GM18498 (cell line): ENCODE measurements at regions not wholly inside any gene's neighbourhood (a gene's known extent, or its start where the extent isn't known, plus 50 kb on each side); places are given as distances from the start of the nearest gene placed in this dataset.

Source experiments
- ATAC-seq: cut with Tn5 transposase; IDR thresholded peaks from one replicate; pipeline ENCODE4 v1.9.1; 2021; ENCODE audit warnings: mild to moderate bottlenecking, moderate library complexity; ENCODE audit not compliant: unreplicated experiment

DNA sequence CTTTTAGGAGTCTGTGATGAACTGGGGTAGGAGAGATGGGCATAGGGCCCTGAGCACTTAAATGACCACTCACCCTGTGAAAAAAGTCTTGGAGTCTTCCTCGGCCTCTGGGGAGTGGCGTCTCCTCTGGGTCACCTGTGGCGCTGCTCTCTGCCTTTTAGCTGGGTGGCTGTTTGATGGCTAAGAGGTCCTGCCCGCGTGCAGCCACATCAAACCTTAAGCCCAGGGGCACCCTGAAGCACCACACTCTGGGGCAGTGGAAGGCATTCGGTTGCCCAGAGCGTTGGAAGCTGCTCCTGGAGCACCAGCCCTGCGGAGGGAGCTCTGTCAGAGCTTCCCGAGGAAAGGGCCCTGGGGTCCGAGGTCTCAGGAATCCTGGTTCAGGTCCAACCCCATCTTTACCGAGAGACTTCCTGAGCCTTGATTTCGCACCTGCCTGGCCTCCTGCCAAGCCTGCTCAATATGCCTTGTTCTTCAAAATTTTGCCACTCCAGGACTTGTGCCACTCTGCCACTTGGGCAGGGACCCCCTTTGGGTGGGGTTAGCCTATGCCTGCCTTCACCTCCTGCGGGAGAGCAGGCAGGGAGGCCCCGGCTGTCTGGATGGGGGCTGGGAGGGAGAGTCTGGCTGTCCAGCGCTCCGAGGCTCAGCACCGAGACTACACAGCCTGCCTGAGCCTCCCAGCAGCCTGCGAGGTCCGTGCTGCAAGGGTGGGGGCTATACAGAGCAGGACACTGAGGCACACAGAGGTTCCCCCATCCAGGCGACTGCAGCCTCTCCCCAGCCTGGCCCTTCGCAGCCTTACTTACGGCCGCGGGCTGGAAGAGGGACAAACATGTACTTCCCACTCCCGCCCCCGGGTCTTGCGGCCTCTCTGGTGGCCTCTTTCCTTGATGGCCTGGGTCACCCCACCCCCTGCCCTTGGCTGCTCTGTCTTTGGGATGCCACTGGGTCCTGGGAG, 63.4 kb upstream of the RNU6ATAC start:
- ATAC-seq = no peak

DNA sequence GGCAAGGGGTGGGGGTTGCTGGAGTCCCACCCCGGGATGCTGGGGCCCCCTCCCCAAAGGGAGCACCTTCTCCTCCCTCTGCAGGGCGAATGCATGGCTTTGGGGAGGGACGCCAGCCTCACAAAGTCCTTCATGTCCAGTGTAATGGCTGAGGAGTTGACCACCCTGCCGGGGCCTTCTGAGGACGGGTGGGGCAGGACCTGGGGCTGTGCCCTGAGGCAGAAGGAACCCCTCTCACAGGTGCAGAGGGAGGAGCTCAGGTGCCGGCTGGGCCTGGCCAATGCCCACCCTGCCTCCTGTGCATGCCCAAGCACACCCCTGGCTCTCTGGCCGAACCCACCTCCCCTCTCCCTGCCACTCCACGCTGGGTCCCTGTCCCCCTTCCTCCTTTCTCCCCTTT, 64.3 kb upstream of the RNU6ATAC start:
- no peak for ATAC-seq

DNA sequence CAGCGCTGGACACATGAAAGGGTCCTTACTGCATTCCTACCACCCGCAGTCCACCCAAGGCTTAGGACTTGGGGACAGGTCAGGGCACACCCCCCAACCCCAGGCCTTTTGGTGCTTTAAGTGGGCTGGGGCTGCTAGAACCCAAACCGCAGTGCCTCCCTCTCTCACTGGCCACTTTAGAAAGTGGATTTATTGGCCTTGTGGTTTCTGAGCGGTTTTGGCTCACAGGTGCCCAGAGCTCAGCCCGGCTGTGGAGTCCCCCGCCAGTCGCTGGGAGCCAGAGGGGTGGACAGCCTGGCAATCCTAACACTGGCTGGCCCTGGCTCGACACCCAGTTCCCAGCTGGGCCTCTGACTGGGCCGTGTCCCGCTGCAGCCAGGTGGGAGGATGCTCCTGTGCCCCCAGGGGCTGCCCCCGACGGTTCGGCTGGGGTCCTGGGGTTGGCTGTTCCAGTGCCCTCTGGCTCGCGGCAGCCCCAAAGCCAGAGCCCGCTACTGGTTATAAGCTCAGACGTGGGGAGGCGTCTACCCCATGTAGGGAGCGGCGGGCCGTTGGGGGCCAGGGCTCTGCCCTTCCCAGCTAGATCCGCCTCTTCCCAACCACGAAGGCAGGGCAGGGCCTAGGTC, 65.2 kb upstream of the RNU6ATAC start:
- no peak for ATAC-seq

DNA sequence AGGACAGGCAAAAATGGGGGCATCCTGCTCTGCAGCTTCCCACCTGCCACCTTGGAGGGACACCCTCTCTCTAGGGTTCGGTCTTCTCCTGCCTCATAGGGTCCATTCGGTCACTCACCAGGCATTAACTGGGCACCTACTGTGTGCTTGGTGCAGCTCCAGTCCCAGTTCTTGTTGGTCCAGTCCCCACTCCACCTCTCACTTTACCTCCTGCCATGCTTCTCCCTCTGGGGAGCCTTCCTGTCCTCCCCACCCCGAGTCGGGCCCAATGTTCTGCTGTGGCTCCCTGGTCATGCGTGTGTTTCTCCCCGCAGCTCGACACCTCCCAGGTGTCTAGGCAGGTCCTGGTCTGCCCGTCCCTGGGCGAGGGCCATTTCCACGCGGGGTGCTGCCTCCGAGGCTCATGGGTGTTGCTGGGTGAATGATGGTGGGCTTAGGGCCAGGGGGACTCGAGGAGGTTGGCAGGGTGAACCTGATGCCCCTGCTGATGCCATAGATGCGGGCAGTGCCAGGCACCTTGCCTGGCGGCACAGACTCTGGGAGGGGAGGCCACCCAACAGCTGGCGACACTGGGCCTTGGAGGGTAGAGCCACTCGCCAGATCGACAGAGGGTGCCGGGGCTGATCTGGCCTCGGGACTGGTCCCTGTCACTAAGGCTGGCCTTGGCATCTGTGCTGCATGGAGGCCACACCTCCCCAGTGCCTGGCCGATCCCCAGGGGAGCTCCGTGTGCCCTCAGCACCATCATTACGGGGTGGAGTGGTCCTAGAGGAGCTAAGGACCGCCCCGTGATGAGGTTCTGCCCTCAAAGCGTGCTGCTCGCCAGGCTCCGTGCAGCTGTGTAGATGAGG, 66.0 kb upstream of the RNU6ATAC start:
- ATAC-seq = no peak

DNA sequence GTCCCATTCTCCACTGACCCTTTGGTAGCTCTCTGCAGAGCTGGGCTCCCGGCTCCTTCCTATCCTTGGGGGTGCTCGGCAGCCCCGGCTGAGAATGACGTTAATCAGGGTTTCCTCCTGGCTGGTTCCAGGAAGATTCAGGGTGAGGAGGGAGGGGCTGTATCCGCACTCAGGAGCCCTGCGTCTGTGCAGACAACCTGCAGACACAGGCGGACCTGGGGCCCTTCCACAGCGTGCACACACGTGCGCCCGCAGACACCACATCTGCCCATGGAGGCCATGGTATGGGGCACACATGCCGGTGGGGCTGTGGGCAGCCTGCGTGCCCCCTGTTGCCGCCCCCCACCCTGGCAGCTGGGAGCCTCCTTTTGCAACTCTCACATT, 66.6 kb upstream of the RNU6ATAC start:
- no peak for ATAC-seq

DNA sequence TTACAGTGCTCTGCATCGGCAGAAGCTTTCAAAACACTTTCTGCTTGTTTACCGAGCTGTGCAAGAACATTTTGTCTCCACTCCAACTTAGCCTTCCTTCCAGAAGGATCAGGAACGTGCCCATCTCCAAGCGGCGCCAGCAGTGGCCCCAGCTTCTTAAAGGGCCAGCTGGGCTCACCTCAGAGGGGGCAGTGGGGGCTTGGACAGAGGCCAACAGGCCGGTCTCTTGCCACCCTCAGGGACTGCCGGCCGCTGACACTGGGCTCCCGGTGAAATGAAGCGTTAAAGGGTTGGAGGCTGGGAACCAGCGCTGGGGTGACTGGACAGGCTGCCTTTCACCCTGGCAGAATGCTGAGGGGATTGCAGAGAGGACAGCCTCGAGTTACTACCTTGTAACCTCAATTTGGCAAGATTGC, 67.0 kb upstream of the RNU6ATAC start:
- ATAC-seq = no peak

DNA sequence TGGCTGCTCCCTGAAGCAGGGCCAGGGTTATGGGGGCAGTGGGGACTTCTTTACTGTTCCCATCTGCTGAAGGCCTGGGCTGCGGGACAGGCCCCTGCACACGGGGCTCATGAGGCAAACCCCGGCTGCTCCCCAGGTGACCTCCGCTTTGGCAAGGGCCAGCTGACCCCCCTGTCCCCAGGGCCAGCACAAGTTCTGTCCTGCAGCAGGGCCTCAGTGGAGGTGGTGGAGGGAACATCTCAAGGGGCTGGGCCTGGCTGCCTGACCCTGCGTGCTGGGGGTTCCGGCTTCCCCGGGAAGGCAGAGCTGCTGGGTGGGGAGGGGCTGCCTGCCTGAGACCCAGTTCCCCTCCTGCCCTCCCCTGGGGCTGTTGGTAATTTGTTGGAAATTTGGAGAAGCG, 67.4 kb upstream of the RNU6ATAC start:
- ATAC-seq = no peak

DNA sequence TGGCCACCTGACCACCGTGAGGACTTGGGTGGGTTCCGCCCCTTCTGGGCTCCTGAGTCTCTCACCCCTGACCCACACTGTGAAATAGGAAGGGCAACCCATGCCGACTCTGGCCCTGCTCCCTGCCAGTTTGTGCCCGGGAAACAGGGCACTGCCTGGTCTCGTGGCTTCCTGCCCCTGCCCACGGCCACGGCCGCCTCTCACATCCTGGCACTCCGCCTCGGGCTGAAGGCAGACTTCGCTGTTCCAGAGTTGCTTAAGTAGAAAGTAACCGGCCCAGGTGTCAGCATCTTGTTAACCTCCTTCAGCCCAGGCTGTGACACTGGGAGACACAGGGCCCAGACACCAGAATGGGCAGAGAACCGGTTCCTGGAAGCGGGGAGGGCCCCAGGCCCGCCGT, 68.7 kb upstream of the RNU6ATAC start:
- no peak for ATAC-seq

DNA sequence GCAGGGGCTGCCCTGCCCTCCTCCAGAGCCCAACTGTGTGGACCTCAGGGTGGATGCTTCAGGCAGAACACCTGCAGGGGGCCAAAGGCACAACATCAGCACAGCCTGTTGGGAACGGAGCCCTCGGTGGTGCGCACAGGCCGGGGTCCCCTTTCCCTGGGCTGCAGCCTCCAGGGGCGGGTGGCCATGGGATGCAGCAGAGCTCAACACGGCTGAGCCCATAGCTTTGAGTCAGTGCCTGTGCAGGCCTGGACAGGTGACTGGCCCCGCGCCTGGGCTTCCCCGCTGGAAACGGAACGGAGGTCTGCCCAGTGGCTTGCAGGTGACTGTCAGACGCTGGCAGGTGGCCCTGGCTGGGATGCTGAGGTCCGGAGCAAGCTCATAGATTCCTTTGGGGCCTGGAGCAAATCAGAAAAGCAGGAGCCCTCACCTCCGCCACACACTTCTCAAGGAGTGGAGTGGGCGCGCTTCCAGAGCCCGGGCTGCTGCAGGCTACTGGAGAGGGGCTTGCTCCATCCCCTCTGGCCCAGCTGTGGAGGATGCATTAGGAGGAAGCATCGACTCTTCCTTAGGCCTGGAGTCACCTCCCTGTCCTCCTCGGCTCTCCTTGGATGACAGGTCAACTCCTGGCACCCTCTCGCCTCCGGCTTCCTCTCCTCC, 69.8 kb upstream of the RNU6ATAC start:
- ATAC-seq = no peak

DNA sequence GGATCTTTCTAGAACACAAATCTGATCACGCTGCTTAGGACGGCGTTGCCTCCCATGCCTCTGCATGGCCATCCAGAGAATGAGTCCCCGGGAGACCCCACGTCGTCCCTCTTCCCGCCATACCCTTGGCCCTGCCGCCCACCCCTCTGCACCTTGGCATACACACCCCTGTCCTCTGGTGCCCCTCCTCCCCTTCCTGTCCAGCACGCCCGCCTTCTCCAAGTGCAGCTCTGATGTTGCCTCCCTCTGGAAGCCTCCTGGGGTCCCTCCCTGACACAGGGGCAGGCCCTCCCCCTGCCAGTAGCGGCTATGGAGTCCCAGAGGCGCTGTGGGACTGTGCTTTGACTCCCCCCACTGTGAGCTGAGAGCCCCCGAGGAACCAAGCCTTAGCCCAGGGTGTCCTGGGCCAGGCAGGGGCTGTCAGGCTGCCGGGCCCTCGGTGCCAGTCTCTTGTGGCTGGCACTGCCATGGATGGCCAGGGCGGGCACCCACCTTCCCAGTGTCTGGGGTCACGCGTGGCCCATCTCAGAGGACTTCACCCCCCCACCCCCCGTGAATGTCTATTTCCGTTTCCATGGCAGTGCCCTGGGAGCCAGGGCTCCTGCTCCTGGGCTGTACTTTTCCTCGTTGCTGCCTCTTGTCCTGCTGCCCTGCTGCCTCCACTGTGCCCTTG, 70.5 kb upstream of the RNU6ATAC start:
- ATAC-seq = no peak

DNA sequence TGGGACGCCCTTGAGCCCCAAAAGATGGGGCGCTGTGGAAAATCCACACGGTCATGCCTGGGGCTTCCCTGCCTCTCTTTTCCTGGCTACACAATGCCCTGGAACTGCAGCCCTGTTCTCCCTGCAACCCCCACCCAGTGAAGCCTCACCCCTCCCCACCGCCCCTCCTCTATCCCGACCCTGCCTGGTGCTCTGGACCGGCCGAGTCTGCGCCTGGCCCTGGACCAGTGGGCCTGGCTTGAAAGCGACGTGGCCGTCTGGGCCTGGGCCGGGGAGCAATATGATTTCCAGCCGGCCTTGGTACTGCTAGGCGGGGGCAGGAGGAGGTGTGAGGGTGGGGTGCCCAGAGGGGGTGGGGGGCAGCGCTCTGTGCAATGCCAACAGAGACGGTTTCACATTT, 71.0 kb upstream of the RNU6ATAC start:
- ATAC-seq = no peak

DNA sequence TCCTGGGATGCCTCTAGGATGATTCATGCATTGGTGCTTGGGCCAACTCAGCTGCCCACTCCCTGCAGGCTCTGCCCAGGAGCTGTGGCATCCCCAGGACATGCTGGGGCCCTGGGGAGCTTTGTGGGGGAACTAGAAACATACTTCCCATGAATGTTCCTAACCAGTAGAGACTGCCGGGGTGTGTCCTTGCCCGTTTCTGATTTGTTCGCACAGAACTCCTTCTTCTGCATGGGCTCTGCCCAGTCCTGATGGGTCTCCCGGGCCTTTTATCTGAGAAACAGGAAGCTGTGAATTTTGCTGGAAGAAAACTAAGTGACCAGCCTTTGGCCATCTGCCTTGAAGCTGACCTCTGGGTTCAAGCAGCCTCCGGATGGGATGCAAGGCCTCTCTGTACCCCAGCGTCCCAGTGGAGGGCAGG, 71.6 kb upstream of the RNU6ATAC start:
- ATAC-seq = no peak

DNA sequence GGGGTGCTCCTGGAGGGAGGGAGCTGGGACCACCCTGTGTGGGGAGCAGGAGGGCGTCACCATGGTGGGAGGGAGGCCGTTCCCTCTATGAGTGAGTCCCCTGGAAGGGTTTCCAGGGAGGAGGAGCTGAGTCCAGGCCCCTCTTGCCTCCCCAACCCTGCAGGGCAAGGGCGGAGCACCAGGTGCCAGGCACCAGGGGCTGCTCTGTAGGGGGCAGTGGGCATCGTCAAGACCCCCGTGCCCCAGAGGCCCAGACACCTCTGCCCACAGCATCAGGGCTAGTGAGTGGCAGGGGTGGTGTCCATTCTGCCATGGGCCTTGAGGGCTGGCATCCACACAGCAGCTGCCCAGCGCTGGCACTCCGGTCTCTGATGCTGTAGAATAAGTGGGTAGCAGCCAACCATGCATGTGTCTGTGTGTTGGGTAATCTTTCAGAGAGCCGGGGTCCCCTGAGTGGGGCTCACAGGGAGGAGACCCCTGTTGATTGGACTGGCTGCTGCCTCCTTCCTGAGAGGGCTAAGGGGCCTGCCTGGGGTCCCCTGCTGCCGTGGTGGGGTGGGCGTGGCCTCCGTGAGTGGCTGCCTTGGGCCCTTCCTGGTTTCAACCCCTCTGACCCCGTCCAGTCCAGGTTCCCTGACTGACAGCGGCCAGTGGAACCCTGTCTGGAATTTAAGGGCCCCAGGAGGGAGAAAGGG, 72.7 kb upstream of the RNU6ATAC start:
- no peak for ATAC-seq

DNA sequence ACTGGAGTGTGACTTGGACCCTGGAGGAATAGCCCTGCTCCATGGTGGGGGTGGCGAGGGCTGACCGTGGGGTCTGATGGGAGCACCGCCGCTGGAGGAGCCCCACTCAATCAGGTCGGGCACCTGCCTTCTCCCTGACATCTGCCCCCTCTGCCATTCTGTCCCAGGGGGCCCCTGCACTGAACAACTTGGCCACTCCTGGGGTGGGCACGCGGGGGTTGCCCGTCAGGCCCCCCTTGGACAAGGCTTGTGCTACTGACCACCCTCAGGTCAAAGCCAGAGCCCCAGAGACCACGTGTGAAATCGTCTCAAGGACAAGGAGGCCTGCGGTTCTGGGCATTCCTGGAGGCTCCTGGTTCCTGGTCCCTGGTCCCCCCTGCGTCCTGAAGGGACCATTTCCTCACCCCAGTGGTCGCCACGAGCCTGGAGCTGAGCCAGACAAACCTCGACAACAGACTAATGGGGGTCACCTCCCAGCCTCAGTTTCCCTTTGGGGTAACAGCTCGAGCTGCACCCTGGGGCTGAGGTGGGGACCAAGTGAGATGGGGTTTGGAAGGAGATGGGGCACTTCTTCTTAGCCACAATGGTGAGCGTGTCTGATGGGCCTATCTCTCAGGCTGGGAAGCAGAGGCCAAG, 73.4 kb upstream of the RNU6ATAC start:
- no peak for ATAC-seq

DNA sequence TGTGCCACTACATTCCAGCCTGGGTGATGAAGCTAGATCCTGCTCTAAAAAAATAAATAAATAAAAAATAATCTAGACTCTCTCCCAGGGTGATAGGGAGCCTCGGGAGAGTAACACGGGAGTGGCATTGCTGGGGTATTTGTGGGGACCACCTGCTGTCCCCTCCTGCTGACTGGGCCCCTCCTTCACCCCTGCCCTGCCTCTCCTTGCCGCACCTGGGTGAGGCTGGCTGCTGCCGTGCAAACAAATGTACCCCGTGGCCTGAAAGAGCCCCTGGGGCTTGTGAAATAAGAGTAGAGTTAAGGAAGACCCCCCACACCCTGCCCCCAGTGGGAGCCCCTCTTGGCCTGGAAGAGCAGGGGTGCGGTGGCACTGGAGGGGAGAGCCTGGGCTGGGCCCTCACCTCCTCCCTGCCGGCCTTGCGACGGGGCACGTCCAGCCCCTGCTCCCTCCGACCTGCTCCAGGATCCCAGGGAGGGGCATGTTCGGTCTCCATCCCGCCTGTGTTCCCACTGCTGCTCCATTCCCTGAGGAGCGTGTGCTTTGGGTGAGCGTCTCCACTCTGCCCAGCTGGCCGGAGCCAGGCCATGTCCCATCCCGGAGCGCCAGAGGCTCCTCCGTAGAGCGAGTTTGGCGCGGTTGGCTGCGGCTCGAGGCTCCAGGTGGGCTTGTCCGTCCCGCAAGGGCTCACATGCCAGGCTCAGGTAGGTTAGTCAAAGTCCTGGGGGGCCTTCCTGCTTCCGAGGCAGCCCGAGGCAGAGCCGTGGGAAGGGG, 75.0 kb upstream of the RNU6ATAC start:
- no peak for ATAC-seq

DNA sequence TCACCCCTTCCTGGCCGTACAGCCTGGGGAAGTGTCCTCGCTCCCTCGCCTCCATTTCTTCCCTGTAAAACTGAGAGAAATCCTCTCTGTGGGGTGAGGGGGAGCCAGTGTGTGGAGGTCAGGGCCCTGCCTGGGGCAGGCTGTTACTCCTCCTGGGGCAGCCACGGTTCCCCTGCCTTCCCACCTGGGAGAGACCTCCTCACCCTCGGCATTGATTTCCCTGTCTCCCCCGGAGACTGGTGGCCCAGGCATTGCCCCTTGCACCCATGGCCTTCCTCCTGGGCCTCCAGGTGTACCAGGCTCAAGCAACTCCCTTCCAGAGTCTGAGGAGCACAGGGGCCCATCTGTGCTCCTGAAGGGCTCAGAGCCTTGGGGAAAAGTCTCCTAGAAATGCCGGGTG, 75.6 kb upstream of the RNU6ATAC start:
- no peak for ATAC-seq

DNA sequence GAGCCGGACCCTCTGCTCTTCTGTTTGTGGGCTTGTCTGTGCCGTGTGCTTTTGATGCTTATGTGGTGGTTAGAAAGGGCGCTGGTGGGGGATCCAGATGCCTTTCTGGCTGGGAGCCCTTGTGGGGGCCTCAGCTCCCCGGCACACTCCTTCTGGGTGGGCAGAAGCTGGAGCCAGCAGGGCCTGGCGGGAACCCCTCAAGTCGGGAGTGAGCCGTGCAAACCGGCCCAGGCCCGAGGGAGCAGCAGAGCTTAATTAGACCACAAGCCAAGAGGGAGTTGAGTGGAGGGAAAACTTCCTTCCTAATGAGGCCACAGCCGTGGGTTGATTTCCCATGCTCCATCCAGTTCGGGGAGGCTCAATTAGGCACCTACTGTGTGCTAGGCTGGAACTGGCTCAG, 76.0 kb upstream of the RNU6ATAC start:
- ATAC-seq = no peak

DNA sequence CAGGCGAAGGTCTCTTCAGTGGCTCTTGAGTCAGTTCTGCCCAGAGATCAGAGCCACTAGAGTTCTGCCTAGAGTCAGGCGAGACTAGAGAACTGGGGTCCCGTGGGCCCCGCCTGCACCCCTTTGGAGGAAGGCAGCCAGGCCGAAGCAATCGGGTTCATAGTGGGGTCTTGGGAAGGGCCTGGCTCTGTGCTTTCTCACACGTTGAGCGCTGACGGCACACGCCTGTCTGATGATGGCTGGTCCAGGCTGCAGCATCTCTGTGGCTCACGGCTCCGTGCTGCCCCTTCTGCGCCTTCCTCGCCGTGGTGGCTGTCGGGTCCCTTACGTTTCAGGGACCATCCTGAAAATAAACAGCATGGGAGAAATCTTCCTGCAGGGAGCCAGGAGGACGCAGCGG, 78.3 kb upstream of the RNU6ATAC start:
- ATAC-seq = no peak
